ENCODE measurements at regions not wholly inside any gene's neighbourhood (a gene's known extent, or its start where the extent isn't known, plus 50 kb on each side); places are given as distances from the start of the nearest gene placed in this dataset.

DNA sequence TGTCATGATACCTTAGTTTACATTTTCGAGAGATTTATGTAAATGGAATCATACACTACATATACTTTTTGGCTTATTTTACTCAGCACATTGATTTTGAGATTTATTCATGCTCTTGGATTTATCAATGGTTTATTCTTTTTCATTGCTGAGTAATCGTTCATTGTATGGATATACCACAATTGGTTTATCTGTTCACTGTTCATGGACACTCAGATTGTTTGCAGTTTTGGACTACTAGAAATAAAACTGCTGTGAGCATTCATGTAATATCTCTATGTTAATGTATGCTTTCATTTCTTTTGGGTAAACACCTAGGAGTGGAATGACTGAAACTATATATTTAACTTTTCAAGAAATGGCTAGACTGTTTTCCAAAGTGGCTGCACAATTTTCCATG is 550.9 kb upstream of the ADAMTS9 start:
- no peak for DNase-seq (ENCODE audit: low spot score)
- intact Hi-C loops (cut with DNase I), result no loop called here

DNA sequence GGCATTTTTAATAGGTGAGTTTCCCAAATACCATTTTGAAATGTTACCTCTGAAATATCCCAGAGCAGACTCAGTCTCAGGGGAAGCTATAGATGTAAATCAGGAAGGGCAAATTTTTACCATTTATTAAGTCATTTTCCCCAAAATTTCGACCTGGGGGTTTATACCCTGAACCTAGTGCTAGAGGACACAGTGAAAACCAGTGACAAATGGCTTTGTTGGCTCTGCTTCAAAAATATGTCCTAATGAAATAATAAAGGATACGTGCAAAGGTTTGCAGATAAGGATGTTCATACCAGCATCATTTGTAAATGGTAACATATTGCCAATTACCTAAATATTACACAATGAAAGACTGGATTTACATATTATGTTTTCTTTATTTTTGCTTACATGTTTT is 546.7 kb upstream of the ADAMTS9 start:
- no peak for DNase-seq (ENCODE audit: low spot score)
- intact Hi-C loops (cut with DNase I), result no loop called here

DNA sequence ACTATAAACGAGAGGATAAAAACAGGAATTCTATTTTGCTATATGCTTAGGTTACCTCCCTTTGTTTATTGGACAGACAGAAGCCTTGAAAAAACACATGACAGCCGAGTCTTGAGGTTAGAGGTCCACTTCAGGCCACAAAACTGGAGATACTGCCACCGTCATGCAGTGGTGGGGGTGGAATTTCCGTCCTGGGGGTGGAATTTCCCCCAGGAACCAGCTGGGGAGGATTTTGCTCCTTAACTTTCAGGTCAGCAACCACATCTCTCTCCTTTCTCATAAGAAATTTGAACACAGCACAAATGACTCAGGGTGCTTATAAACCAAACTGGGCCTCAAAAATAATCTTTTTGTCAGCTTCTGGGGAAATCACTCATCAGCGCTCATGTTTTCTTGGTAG is 545.8 kb upstream of the ADAMTS9 start:
- intact Hi-C loops (cut with DNase I), result no loop called here
- DNase-seq (ENCODE audit: low spot score), result no peak

DNA sequence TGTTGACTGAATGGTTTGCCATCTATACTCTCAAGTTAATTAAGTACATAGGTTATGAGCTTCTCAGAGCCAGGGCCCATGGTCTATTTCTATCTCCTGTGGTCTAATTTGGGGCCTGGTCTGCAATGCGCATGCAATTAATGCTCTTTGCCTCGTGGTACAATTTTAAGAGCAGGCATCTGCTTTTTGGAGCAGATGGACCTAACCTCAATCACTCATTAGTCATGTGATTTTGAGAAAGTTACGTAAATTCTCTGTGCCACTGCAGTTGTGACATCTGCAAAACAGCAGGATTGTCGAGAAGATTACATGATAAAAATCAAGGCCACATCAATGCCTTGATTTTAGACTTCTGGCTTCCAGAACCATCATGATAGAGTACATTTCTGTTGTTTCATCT is 543.7 kb upstream of the ADAMTS9 start:
- intact Hi-C loops (cut with DNase I), result no loop called here
- no peak for DNase-seq (ENCODE audit: low spot score)

- intact Hi-C loops (cut with DNase I), result no loop called here
- DNase-seq (ENCODE audit: low spot score), result no peak
Measured at GRCh38 chr3:65230261-65231139, 542.7 kb upstream of the ADAMTS9 start.

- no peak for DNase-seq (ENCODE audit: low spot score)
- intact Hi-C loops (cut with DNase I), result no loop called here
Measured at GRCh38 chr3:65226287-65226686, 538.5 kb upstream of the ADAMTS9 start.

DNA sequence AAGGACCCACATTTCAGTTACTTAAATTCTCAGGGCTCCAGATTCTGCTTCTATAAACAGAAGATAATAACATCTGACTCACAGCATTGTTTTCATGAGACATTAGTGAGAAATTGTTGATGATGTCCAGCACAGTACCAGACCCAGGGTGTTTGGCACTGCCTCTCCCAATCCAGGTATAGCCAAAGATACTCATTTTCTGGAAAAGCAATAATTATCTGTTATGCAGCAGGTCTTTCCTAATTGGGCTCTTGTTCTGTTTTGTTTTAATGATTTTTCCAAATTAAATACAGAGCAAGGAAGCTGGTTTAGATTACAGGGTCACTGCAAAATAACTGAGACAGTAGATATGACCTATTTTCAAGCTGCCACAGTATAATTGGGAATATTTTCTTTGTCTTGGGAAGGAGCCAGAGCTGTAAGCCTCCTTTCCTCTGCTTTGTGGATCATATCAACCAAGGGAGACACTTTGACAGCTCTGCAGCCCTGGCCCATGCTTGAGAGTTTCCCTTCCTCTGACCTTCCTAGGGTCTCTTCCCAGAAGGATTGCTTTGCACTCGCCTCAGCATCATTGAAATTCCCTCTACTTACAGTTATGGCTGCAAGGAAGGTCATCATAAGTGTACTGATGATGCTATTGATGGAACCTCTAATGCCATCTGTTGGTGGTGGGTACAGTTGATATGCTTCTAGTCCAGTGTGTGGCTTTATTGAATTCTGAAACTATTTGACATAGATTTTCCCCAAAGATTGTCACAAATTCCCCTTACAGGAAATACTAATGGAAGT is 522.4 kb upstream of the ADAMTS9 start:
- intact Hi-C loops (cut with DNase I), result no loop called here
- no peak for DNase-seq (ENCODE audit: low spot score)

DNA sequence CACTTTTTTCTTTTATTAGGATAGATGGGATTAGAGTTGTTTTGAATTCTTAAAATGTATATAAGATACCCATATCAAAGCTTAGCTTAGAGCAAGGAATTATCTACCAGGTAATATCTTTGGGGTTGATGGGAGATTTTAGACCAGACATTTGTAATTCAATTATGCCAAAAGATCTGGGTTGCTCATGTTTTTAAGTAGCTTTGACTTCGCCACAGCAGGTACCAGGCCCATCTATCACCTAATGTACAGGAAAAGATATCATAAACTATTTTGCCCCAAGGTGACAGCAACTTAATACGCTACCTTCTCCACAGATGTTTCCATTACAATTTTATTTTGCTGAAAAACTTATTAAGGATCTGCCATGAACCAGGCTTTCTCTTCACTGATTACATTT is 514.6 kb upstream of the ADAMTS9 start:
- no peak for DNase-seq (ENCODE audit: low spot score)
- intact Hi-C loops (cut with DNase I), result no loop called here

- no peak for DNase-seq (ENCODE audit: low spot score)
- intact Hi-C loops (cut with DNase I), result no loop called here
Measured at GRCh38 chr3:65201926-65202325, 514.1 kb upstream of the ADAMTS9 start.

- no peak for DNase-seq (ENCODE audit: low spot score)
- intact Hi-C loops (cut with DNase I), result no loop called here
Measured at GRCh38 chr3:65200310-65200970, 512.6 kb upstream of the ADAMTS9 start.

- DNase-seq (ENCODE audit: low spot score), result no peak
- intact Hi-C loops (cut with DNase I), result no loop called here
Measured at GRCh38 chr3:65196663-65197062, 508.9 kb upstream of the ADAMTS9 start.

DNA sequence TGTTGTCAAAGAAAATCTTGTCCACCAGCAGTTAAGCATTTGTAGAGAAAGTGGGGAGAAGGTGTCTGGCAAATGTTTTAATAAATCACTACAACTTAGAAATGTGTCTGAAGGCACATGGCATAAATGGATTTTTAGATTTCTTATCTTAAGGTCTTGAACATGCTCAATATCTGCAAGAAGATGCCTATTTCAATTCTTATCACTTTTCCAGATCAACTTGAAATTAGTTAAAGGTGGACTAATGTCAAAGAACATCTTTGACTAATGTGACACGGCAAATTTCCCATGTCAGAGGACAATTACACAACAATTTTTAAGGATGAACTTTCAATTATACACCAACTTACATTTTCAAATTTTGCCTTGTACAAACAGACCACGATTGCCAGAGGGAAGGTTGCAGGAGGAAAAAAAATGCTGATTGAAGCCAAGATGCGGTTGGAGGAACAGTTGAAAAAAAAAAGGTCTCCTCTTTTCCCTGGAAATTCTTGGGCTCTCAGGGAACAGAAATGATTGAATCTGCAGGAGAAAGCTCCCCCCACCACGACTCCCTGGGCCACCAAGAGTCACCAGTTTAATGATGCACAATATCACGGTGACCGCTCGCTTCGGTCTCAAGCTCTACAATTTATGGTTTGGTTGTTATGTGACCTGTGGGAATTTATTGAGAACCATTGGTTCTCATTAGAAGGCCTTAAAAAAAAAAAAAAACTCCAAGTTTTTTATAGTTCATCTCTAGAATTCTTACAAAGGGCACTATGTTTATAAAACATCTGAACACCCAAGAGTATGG is 507.6 kb upstream of the ADAMTS9 start:
- DNase-seq (ENCODE audit: low spot score), result no peak
- intact Hi-C loops (cut with DNase I), result no loop called here

GRCh38 chr3:65194744-65195143 is 506.9 kb upstream of the ADAMTS9 start:
- intact Hi-C loops (cut with DNase I), result no loop called here
- no peak for DNase-seq (ENCODE audit: low spot score)

- intact Hi-C loops (cut with DNase I), result no loop called here
- DNase-seq (ENCODE audit: low spot score), result no peak
Measured at GRCh38 chr3:65194047-65194714, 506.4 kb upstream of the ADAMTS9 start.

- DNase-seq (ENCODE audit: low spot score), result no peak
- intact Hi-C loops (cut with DNase I), result no loop called here
Measured at GRCh38 chr3:65193531-65193930, 505.7 kb upstream of the ADAMTS9 start.

DNA sequence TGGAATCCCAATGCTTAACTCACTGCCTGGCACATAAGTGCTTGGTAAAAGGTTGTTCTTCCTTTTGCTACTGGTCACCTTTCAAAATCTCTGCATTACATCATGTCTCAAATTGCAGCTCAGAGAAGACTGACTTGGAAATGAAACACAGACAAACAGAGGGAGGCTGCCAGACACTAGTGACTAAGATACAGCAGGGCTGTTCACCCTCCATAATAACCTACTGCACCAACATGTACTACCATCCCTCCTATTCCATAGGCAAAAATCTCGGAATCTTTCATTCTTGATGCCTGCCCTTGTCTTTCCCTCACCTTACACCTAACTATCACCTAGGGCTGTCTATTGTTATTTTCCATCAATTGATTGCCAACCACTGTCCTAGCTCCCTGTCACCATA is 502.3 kb upstream of the ADAMTS9 start:
- no peak for DNase-seq (ENCODE audit: low spot score)
- intact Hi-C loops (cut with DNase I), result no loop called here

DNA sequence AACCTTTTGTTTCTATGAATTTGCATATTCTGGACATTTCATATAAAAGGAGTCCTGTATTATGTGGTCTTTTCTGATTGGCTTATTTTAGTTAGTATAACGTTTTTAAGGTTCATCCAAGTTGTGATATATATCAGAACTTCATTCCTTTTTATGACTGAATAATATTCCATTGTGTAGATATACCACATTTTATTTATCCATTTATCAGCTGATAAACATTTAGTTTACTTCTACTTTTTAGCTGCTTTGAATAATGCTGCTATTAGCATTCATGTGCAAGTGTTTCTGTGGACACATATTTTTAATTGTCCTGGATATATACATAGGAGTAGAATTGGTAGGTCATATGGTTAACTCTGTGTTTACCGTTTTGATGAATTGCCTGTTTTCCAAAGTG is 498.5 kb upstream of the ADAMTS9 start:
- DNase-seq (ENCODE audit: low spot score), result no peak
- intact Hi-C loops (cut with DNase I), result no loop called here

DNA sequence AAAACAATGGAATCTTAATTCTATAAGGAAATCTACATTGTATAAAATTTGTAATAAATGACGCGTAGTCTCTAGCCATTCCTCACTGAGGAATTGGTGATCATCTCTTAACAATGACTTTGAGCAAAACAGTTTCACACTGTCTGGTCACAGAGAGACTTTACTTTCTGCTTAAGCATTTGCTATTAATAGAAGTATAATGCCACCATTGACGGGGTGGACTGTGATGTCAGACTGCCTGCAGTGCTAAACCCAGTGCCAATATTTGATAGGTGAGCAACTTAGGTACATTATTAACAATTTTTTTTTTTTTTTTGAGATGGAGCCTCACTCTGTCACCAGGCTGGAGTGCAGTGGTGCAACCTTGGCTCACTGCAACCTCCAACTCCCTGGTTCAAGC is 494.9 kb upstream of the ADAMTS9 start:
- DNase-seq (ENCODE audit: low spot score), result no peak

DNA sequence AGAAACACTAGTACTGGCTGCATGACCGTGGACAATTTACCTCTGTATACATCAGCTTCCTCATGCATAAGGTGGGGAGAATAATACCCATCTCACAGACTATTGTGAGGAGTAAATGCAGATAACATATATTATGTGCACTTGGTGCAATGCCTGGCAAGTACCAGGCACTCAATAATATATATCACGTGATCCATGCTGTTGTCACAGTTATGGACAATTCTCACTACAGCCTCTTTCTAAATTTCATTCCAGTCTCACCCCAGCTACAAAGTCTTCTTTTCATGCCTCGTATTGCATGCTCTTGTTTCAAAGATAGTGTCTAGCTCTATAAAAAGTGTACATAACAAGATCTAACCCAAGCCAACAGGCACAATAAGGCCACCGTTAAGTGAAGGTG is 494.3 kb upstream of the ADAMTS9 start:
- intact Hi-C loops (cut with DNase I), result no loop called here

More for the DNA sequence above, 494.9 kb upstream of the ADAMTS9 start:
- intact Hi-C loops (cut with DNase I), result no loop called here

More for the DNA sequence above, 494.3 kb upstream of the ADAMTS9 start:
- no peak for DNase-seq (ENCODE audit: low spot score)
